Subcutaneous abdominal adipose tissue (tissue), 5 donors: ENCODE measurements at regions not wholly inside any gene's neighbourhood (a gene's known extent, or its start where the extent isn't known, plus 50 kb on each side); places are given as distances from the start of the nearest gene placed in this dataset.
"Not testable (repeated sequence)": the region's sequence is repeated elsewhere in the genome, so short reads cannot be mapped to it uniquely, and the experiment has no call there.

Source experiments
- H3K27ac ChIP-seq: one replicate; pipeline ENCODE4 v1.7.0; 2013; ENCODE audit warnings: low read depth, mild to moderate bottlenecking, inconsistent platforms, low read length, moderate library complexity
- H3K27me3 ChIP-seq, 5 donors: one replicate each; pipeline ENCODE4 v1.7.0; 2013; ENCODE audit warnings: low read length in 5 of 5, inconsistent platforms in 1 of 5; ENCODE audit not compliant: control insufficient read depth in 5 of 5, insufficient read depth in 4 of 5
- H3K36me3 ChIP-seq, 5 donors: one replicate each; pipeline ENCODE4 v1.7.0; 2013; ENCODE audit warnings: low read length in 5 of 5; ENCODE audit not compliant: control insufficient read depth in 5 of 5, insufficient read depth in 5 of 5
- H3K4me1 ChIP-seq, 5 donors: one replicate each; pipeline ENCODE4 v1.7.0; 2013; ENCODE audit warnings: low read length in 5 of 5, mild to moderate bottlenecking in 3 of 5, moderate library complexity in 1 of 5; ENCODE audit not compliant: control insufficient read depth in 5 of 5, insufficient read depth in 5 of 5
- H3K4me3 ChIP-seq, 5 donors: one replicate each; pipeline ENCODE4 v1.7.0; 2013; ENCODE audit warnings: low read length in 5 of 5, low read depth in 1 of 5
- H3K9ac ChIP-seq, 5 donors: one replicate each; pipeline ENCODE4 v1.7.0; 2013; ENCODE audit warnings: low read length in 5 of 5, mild to moderate bottlenecking in 4 of 5, moderate library complexity in 3 of 5
- H3K9me3 ChIP-seq, 5 donors: one replicate each; pipeline ENCODE4 v1.7.0; 2013; ENCODE audit warnings: low read length in 5 of 5; ENCODE audit not compliant: control insufficient read depth in 5 of 5
- donor health status: healthy.
- donor health status: healthy.
- donor health status: healthy.
- donor health status: healthy.
- donor health status: healthy.

DNA sequence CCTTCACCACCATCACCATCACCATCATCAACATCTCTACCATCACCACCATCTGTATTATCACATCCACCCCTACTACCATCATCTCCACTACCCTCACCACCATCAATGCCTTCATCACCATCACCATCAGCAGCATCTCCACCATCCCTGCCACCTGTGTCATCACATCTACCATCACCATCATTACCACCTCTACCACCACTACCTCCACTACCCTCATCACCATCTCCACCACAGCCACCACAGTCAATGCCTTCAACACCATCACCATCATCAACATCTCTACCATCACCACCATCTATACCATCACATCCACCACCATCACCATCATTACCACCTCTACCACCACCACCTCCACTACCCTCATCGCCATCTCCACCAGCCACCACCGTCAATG is 196.7 kb downstream of the SHQ1 start:
- H3K27me3 ChIP-seq, result peaks cover 0 to 17% (median 9%) of the 10 kb centered on the region in 5 donors

DNA sequence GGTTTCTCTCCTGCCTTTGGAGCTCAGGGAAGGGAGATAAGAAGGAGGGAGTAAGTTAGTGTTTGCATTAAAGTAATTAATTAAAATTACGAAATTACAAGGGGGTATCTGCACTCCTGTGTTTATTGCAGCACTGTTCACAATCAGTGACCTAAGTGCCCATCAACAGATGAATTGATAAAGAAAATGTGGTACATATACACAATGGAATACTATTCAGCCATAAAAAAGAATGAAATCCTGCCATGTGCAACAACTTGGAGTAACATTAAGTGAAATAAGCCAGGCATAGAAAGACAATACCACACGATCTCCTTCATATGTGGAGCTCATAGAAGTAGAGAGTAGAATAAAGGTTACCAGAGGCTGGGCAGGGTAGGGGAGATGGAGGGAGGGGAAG is 202.0 kb downstream of the SHQ1 start:
- Histone ChIP-seq H3K9me3 (peaks cover 0 to 3% (median 0%) of the 10 kb centered on the region in 5 donors), H3K27me3 (peaks cover 0 to 2% (median 0%) of the 10 kb centered on the region in 5 donors), H3K4me3 (no peak overlapping the region), H3K4me1 (no peaks in the 10 kb centered on the region), H3K9ac (no peak overlapping the region), H3K27ac (no peak overlapping the region), H3K36me3 (no peaks in the 10 kb centered on the region)

More for the DNA sequence above, 196.7 kb downstream of the SHQ1 start:
- Histone ChIP-seq H3K4me3 (no peak overlapping the region), H3K36me3 (no peaks in the 10 kb centered on the region), H3K27ac (no peak overlapping the region), H3K4me1 (peaks cover 0 to 6% (median 5%) of the 10 kb centered on the region in 5 donors), H3K9me3 (peaks cover 0 to 4% (median 0%) of the 10 kb centered on the region in 5 donors), H3K9ac (no peak overlapping the region)

DNA sequence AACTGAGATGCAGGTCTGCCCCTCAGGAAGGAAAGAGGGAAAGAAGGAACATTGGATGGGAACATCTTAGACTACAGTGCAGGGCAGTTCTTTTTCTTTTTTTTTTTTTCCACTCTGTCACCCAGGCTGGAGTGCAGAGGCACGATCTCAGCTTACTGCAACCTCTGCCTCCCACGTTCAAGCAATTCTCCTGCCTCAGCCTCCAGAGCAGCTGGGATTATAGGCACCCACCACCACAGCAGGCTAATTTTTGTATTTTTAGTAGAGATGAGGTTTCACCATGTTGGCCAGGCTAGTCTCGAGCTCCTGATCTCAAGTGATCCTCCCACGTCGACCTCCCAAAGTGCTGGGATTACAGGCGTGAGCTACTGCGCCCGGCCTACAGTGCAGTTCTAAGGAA is 204.6 kb downstream of the SHQ1 start:
- H3K27ac ChIP-seq, H3K27me3 ChIP-seq, H3K4me1 ChIP-seq: not testable (repeated sequence)

DNA sequence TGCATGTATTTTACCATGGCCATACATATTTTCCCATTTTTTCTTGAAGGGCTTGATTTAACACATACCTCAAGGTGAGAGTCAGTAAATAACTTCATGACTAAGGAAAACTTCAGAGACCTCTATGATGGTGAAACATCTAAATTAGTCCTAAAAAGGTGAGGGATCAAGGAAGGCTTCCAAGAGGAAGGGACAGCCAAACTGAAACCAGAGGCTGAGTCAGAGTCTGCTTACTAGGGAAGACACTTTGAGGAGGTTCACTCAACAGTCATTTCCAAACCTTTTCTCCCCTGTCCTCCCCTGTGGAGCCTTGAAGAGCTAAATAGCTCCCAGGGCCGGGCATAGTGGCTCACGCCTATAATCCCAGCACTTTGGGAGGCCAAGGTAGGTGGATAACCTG is 206.6 kb downstream of the SHQ1 start:
- H3K4me1 ChIP-seq, result peaks cover 0 to 7% (median 0%) of the 10 kb centered on the region in 5 donors
- peaks cover 0 to 3% (median 0%) of the 10 kb centered on the region in 5 donors for H3K9me3 ChIP-seq
- no peak overlapping the region for H3K27ac ChIP-seq
- H3K9ac ChIP-seq, result no peak overlapping the region
- no peaks in the 10 kb centered on the region for H3K36me3 ChIP-seq
- H3K27me3 ChIP-seq, result peaks cover 0 to 4% (median 2%) of the 10 kb centered on the region in 5 donors
- no peak overlapping the region for H3K4me3 ChIP-seq

More for the DNA sequence above, 204.6 kb downstream of the SHQ1 start:
- H3K9me3 ChIP-seq, H3K36me3 ChIP-seq, H3K4me3 ChIP-seq, H3K9ac ChIP-seq: not testable (repeated sequence)

DNA sequence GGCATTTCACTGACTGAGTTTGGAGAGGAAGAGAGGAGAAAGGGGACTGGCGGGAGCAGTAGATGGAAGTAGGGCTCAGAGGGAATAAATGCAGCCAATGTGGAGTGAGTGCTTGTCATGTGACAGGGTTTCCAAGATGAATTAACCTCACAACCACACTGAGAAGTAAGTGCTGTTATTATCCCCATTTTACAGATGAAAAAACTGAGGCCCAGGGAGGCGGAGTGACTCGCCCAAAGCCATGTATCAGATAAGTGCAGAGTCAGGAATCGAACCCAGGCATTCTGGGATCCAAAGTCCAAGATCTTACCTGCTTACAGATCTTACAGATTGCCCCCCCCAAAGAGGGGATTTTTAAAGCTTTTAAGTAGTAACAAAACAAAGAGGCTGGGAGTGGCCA is 207.2 kb downstream of the SHQ1 start:
- Histone ChIP-seq H3K36me3 (no peaks in the 10 kb centered on the region), H3K4me1 (peaks cover 0 to 8% (median 0%) of the 10 kb centered on the region in 5 donors), H3K9ac (no peak overlapping the region), H3K9me3 (peaks cover 0 to 3% (median 0%) of the 10 kb centered on the region in 5 donors), H3K27ac (no peak overlapping the region), H3K4me3 (no peak overlapping the region), H3K27me3 (peaks cover 0 to 5% (median 3%) of the 10 kb centered on the region in 5 donors)

DNA sequence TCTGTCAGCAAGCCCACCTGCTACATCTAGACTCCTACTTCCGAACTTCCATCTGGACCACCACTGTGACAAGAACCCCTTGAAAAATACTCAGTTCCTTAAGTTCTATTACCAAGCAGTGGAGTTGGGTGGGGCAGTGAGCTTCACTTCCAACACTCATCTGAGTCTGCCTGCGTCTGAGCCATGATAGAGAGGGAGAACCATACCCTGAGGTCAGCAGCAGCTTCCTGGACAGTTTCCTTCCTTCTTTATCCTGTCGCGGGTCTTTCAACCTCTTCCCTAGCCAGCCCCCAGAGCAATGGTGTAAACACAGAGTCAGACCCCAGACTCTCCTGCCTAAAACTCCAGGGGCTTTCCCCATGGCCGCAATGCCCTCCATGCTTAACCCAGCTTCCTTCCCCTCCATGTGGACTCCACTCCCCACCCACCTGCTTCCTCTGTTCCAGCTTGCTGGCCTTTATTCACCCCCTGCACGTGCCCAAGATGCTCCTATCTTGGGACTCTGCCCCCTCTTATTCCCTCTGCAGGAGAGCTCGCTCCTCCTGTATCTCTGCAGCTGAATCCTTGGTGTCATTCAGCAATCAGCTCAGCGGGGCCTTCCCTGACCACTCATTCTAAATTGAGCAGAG is 211.2 kb downstream of the SHQ1 start:
- peaks cover 0 to 5% (median 2%) of the 10 kb centered on the region in 5 donors for H3K27me3 ChIP-seq
- H3K4me1 ChIP-seq, result peaks cover 0 to 8% (median 0%) of the 10 kb centered on the region in 5 donors
- H3K9ac ChIP-seq, result no peak overlapping the region
- no peak overlapping the region for H3K4me3 ChIP-seq
- H3K9me3 ChIP-seq, result peaks cover 0 to 5% (median 0%) of the 10 kb centered on the region in 5 donors
- H3K36me3 ChIP-seq, result no peaks in the 10 kb centered on the region
- H3K27ac ChIP-seq, result no peak overlapping the region

DNA sequence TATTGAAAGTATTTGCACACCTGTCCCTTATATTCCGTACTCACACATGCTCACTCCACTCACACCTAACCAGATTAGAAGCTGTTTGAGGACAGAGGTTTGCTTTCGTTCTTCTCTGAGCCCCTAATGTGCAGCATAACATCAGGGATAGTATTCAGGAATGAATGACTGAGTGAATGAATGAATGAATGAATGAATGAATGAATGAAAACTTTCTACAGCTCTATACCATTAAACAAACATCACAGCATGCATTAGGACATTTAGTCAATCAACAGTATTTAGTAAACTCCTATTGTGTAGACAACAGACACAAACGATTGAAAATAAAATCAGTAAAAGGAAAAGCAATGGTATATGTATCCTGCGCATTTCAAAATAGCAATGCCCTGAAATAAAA is 212.7 kb downstream of the SHQ1 start:
- Histone ChIP-seq H3K9ac (no peak overlapping the region), H3K36me3 (no peaks in the 10 kb centered on the region), H3K27ac (no peak overlapping the region), H3K4me1 (peaks cover 0 to 8% (median 0%) of the 10 kb centered on the region in 5 donors), H3K27me3 (peaks cover 0 to 5% (median under 1%) of the 10 kb centered on the region in 5 donors), H3K4me3 (no peak overlapping the region), H3K9me3 (peaks cover 0 to 13% (median 3%) of the 10 kb centered on the region in 5 donors)

DNA sequence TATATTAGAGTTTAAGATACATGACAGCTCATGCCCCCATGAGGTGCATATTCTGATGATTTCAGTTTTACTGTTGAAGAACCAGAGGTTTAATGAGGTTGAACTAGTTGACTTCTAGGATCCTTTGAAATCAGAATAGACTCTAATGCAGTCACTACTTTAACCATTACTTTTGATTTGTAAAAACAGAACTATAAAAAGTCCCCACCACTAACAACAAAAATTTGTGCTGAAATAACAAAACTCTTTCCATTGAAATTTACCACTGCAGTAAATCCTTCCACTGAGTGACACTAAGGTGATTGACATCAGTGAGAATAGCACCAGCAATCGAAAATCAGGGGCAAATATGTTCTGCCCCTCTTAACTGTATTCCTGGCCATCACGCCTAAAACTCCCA is 214.1 kb downstream of the SHQ1 start:
- Histone ChIP-seq H3K9me3 (peaks cover 0 to 13% (median 3%) of the 10 kb centered on the region in 5 donors), H3K4me1 (peaks cover 0 to 8% (median 3%) of the 10 kb centered on the region in 5 donors)

DNA sequence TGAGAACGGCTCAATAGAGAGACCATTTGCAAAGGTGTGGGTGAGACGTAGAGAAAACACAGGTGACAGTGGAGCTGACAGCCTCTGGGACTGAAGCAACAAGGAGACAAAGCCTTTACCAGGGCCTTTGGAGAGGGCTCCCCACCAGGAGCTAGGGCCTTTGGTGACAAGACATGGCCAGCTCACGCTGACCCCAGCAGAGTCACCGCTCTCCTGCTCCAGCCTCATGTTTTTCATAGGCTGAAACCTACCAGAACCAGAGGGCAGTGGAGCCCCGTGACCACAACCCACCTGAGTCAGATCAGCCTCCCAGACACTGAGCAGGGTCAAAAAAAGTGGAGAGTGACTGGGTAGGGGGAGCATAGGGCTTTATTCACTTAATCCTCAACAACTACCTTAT is 214.7 kb downstream of the SHQ1 start:
- H3K9ac ChIP-seq, result no peak overlapping the region
- H3K27me3 ChIP-seq, result peaks cover 0 to 3% (median 0%) of the 10 kb centered on the region in 5 donors
- no peaks in the 10 kb centered on the region for H3K36me3 ChIP-seq
- peaks cover 0 to 13% (median 3%) of the 10 kb centered on the region in 5 donors for H3K9me3 ChIP-seq
- H3K27ac ChIP-seq, result no peak overlapping the region
- H3K4me1 ChIP-seq, result peaks cover 0 to 8% (median 3%) of the 10 kb centered on the region in 5 donors
- H3K4me3 ChIP-seq, result no peak overlapping the region

More for the DNA sequence above, 214.1 kb downstream of the SHQ1 start:
- Histone ChIP-seq H3K27me3 (peaks cover 0 to 3% (median 0%) of the 10 kb centered on the region in 5 donors), H3K27ac (no peak overlapping the region), H3K36me3 (no peaks in the 10 kb centered on the region), H3K4me3 (no peak overlapping the region), H3K9ac (no peak overlapping the region)

DNA sequence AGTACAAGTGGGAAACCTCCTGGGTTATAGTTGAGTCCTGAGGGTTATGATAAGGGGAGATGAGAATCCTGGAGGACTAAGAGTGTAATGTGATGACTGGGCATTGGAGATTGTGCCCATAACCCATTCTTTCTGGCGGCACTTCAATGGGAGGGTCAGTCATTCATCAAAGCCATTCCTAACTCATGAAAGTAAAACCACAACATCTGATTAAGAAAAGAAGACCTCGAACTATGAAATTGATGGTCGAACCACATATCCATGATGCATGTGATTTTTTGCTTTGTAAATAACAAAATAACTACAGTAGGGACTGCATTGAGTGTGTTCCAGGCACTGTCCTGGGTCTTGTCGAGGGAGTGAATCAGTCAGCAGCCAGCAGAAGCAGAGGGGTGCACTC is 215.1 kb downstream of the SHQ1 start:
- Histone ChIP-seq H3K36me3 (no peaks in the 10 kb centered on the region), H3K4me3 (no peak overlapping the region), H3K9me3 (peaks cover 0 to 13% (median 3%) of the 10 kb centered on the region in 5 donors), H3K27ac (no peak overlapping the region), H3K27me3 (peaks cover 0 to 3% (median 0%) of the 10 kb centered on the region in 5 donors), H3K4me1 (peaks cover 0 to 8% (median 3%) of the 10 kb centered on the region in 5 donors), H3K9ac (no peak overlapping the region)
